Sigmoid colon (tissue), 4 donors: ENCODE measurements at regions not wholly inside any gene's neighbourhood (a gene's known extent, or its start where the extent isn't known, plus 50 kb on each side); places are given as distances from the start of the nearest gene placed in this dataset.

Experiments
- CTCF ChIP-seq, 4 experiments: fragments of 450-650 bp in 3 of 4; fragments of 200-600 bp in 1 of 4; IDR thresholded peaks; one replicate each; pipeline ENCODE4 v1.5.1; 2016 to 2019; ENCODE audit warnings: antibody characterized with exemption in 4 of 4, mild to moderate bottlenecking in 3 of 4, moderate library complexity in 2 of 4
- EP300 ChIP-seq, 4 donors: sonication (generic); formaldehyde crosslinking; IDR thresholded peaks; one replicate each; pipeline ENCODE4 v1.6.1; 2017; ENCODE audit warnings: antibody characterized with exemption in 4 of 4
- POLR2A ChIP-seq, 2 donors: fragments of 450-650 bp; IDR thresholded peaks; one replicate each; pipeline ENCODE4 v1.6.1; 2016; ENCODE audit warnings: antibody characterized with exemption in 2 of 2, mild to moderate bottlenecking in 2 of 2, moderate library complexity in 2 of 2

DNA sequence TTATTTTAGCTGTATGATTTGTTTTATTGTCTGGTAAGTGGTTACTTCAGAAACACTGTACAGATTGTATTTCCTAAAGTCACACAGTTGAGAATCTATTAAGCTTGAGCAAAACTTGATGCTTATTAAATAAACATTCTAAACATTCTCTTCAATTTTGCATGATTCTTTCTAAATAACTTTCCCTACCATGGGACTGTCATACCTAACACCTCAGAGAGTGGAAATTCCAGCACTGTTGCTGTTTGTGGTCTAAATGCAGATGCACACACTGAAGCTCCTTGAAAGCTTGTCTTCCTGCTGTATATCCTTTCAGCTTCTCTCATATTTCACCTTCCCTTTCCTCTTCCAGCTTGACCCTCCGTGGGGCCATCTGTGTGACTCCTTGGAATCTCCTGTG lies 392.0 kb downstream of the LRIG3 start:
- TF ChIP-seq CTCF (IDR thresholded peaks at IDR 0.05) (no peak), POLR2A (IDR thresholded peaks at IDR 0.05) (no peak), EP300 (IDR thresholded peaks at IDR 0.05) (no peak)
